Frontal cortex (tissue), 3 donors: ENCODE measurements at regions not wholly inside any gene's neighbourhood (a gene's known extent, or its start where the extent isn't known, plus 50 kb on each side); places are given as distances from the start of the nearest gene placed in this dataset.

ENCODE experiments used
- DNase-seq, 2 donors: peaks; one replicate each; pipeline ENCODE4 v3.0.0; 2012; ENCODE audit warnings: low spot score in 2 of 2
- FAIRE-seq: peaks from 2 replicates; lab custom pipeline; 2012; peaks lifted over from hg19 to GRCh38; lab: Jason Lieb, UNC
- donor health status: control.
- donor health status: control.
- donor health status: control.

GRCh38 chr3:72480366-72480765 is 367.9 kb downstream of the SHQ1 start:
- DNase-seq (no peak), FAIRE-seq (no peak)

DNA sequence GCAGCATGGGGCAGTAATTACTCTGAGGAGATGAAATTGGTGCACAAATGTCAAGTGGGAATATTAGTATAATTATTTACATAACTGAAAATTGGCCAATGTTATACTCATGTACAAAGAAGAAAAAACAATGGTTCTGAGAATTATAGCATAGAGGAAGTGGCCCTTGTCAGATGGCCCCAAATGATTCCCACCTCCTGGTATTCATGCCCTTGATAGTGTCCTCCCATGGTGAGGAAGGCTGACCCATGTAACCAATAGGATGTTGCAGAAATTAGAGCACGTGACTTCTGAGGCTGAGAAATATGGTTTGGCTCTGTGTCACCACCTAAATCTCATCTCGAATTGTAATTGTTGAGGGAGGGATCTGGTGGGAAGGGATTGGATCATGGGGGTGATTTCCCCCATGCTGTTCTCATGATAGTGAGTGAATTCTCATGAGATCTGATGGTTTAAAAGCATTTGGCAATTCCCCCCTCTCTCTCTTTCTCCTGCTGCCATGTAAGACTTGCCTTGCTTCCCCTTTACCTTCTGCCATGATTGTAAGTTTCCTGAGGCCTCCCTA is 368.5 kb downstream of the SHQ1 start:
- FAIRE-seq (no peak), DNase-seq (no peak)

DNA sequence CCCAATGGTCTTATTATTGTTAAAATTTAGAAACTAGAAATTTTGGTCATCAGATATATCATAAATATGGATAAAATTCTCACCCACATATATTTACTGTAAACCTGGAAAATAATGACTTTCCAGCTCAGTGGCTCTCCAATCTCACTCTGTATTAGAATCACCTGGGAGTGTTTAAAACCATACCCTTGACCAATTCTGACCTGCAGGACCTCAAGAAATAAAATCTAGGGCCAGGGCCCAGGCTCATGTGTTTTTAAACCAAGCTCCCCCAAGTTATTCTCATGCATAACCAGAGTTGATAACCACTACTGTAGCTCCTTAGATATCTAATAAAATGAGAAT is 372.1 kb downstream of the SHQ1 start:
- no peak for FAIRE-seq
- DNase-seq: no peak

GRCh38 chr3:72475258-72476138 is 372.7 kb downstream of the SHQ1 start:
- no peak for DNase-seq
- FAIRE-seq: no peak

DNA sequence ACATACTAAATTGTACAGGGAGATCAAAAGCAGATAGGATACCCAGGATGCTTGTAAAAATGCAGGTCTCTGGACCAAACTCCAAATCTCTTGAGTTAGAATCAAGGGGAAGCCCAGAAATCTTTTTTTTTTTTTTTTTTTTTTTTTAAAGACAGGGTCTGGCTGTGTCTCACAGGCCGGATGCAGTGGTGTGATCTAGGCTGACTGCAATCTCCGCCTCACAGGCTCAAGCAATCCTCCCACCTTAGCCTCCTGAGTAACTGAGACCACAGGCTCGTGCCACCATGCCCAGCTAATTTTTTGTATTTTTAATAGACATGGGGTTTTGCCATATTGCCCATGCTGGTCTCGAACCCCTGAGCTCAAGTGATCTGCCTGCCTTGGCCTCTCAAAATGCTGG is 373.5 kb downstream of the SHQ1 start:
- FAIRE-seq (no peak), DNase-seq (no peak)

- FAIRE-seq: no peak
Measured at GRCh38 chr3:72473156-72473555, 375.1 kb downstream of the SHQ1 start.

DNA sequence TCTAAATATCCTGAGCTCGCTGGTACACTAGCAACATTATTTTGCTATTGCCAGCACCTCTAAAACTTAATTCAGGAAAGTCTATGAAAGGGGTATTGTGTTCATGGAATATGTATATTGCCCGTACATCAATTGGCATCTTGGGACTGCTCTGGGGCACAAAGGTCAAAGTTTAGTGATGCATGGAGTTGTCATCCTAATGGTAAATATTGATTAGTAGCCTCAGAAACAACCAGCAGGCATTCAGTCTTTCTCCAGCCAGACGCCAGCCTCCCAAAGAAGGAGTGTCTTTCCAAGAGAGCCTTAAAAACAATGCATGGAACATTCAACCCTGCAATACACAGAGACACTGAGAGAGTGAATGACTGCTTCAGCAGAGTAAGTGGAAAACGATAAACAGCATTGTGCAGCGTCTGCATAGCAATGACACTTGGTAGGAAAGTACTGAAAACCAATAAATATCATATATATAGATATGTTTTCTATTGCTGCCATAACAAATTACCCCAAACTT is 377.3 kb downstream of the SHQ1 start:
- DNase-seq (no peak), FAIRE-seq (no peak)

More at GRCh38 chr3:72473156-72473555, 375.1 kb downstream of the SHQ1 start:
- DNase-seq: no peak

DNA sequence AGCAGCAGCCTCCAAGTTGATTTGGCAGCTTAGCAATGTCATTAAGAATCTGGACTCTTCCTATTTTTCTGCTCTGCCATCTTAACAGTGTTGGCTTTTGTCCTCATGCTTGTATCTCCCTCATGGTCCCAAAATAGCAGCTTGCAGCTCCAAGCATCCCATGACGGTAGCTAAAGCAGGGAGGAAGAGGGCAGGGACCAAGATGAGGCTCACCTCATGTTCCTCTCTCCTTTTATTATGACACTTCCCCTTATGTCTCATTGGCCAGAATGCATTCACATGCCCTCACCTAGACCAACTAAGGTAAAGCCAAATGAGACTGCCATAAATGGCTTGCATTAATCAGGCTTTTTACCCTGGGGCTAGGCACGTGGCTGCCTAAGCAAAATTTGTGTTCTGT is 382.4 kb downstream of the SHQ1 start:
- FAIRE-seq (no peak), DNase-seq (no peak)

DNA sequence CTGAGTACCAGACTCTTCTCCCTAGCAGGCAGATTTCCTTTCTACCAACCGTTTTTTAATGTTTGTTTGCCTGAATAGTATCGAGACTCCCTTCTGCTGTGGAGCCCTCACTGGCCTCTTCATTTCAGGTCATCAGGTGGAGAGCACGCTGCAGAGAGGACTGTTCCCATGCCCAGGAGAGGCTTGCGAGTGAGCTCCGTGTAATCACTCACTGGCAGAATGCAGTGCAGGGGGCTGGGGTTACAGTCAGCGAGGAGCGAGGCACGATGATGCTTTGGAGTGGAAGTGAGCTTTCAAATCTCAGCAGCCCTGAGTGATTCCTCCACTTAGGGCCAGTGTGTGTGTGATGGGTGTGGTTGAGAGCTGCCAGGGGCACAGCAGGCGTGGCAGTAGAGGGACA is 385.2 kb downstream of the SHQ1 start:
- no peak for FAIRE-seq
- no peak for DNase-seq

DNA sequence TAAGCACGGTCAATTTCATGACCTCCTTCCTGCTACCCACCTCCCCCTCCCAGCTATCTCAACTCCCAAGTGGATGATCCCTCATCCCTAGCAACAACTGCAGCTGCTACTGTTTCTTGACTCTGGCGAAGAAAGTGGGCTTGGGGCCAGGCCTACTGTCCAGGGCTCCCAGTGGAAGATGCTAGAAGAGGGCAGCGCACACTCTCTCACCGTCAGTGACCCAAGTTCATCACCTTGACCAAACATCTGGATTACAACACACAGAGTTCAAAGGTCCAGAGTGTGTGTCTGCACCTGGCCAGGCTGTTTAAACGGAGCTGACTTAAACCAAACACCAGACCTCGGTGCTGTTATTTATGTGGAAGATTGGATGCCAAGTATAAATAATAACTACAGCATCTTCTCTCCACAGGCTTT is 385.6 kb downstream of the SHQ1 start:
- FAIRE-seq: no peak
- no peak for DNase-seq

- FAIRE-seq (no peak), DNase-seq (no peak)
Measured at GRCh38 chr3:72461787-72462186, 386.5 kb downstream of the SHQ1 start.

DNA sequence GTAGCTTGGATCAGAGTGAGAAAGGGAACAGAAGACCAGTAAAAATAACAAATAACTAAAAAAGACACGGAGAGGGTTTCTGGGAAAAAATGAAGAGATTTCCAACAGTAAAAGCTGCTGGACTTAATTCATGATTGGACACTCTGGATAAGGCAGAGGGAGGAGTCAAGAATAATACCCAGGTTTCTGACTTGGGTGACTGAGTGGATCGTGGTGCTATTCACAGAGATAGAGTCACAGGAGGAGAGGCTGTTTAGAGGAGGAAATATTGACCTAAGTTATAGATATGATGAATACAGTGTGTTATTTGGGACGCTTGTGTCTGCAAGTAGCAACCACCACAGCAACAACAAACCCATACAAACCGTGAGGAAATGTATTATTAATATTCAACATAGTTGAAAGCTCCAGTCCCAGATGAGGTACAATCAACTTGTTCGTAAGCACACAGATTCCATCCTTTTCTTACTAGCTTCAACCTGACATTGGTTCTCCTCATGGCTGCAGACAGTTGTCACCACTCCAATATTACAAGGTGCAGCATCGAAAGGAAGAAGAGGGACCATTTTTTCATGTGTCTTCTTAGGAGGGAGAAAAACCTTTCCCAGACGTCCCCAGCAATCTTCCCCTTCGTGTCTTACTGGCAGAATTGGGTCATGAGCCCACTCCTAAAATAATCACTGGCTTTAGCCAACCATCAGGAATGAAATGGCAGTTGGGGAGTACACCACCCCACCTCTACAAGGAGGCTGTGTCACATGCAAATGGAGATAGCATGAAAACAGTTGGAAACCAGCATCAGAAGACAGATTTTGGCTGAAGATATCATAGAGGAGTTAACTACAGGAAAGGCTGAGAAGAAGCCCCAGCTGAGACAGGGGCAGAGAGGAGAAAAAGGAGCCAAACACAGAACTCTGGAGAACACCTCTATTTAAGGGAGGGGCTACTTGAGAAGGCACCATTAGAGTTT is 387.8 kb downstream of the SHQ1 start:
- FAIRE-seq (no peak), DNase-seq (no peak)

GRCh38 chr3:72459588-72459987 is 388.7 kb downstream of the SHQ1 start:
- FAIRE-seq (no peak), DNase-seq (no peak)

GRCh38 chr3:72458375-72458774 is 389.9 kb downstream of the SHQ1 start:
- FAIRE-seq (no peak), DNase-seq (no peak)

DNA sequence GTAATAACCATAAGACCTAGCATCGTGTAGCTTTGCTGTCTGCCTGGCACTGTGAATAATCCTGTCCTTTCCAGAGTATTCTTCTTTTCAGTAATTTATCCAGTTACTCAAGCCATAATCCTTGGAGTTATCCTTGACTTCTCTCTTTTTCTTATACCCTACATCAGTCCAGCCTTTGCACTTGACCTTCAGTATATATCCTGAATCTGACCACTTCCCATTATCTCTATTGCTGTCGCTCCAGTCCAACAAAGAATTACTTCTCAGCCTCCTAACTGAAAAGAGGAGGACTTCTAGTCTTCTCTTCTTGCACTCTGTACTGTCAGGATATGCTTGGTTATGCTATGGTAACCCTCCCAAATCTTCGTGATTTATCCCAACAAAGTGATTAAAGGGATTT is 393.8 kb downstream of the SHQ1 start:
- FAIRE-seq: no peak
- DNase-seq: no peak

DNA sequence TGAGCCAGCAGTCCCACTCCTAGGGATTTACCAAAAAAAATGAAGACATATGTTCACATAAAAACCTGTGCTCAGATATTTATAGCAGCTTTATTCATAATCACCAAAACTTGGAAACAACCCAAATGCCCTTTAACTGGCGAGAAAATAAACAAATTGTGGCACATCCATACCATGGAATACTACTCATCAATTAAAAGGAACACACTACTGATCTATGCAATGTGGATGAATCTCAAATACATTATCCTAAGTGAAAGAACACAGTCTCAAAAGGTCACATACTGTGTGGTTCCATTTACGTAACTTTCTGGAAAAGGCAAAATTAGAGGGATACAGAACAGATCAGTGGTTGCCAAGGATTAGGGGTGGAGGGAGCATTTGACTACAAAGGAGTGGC is 394.5 kb downstream of the SHQ1 start:
- no peak for DNase-seq
- no peak for FAIRE-seq

- DNase-seq (no peak), FAIRE-seq (no peak)
Measured at GRCh38 chr3:72452745-72453144, 395.5 kb downstream of the SHQ1 start.

GRCh38 chr3:72451841-72452240 is 396.4 kb downstream of the SHQ1 start:
- FAIRE-seq (no peak), DNase-seq (no peak)

DNA sequence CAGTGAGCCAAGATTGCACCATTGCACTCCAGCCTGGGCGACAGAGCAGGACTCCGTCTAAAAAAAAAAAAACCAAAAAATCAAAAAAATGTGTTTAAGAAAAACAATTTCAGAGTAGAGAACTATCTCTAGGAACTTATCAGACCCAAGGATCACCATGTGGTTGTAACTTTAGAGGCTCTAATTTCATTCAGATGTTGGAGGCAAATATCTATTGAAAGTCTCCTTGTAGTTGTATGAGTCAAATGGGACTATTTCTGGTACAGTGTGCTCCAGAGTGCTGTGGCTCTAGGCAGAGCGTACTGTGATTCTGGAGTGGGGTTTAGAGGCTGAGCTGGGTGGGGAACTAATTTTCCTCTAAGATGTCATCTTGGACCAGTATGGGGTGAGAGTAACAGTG is 398.7 kb downstream of the SHQ1 start:
- FAIRE-seq (no peak), DNase-seq (no peak)

DNA sequence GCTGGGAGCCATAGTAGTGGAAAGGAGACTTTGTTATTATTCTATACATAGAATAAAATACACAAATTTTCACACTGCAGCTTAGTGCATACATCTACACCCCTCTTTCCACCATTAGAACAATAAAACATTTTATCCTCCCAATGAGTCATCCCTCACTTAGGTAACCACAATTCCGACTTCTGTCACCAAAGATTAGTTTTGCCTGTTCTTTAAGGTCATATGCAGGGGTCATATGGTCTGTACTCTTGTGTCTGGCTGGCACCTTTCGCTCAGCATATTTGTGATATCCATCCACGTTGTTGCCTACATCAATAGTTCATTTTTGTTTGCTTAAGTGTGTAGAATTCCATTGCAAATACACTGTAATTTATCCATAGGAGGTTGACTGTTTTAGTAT is 399.4 kb downstream of the SHQ1 start:
- no peak for FAIRE-seq
- no peak for DNase-seq
